Thyroid gland (tissue), 4 donors: ENCODE measurements at regions not wholly inside any gene's neighbourhood (a gene's known extent, or its start where the extent isn't known, plus 50 kb on each side); places are given as distances from the start of the nearest gene placed in this dataset.

Experiments used
- DNase-seq, 2 donors: peaks; one replicate each; pipeline ENCODE4 v3.0.0-alpha.2; 2019
- H3K27ac ChIP-seq, 3 donors: fragments of 200-600 bp; sonication (generic); 1 replicate in 2 of 3; 2 replicates in 1 of 3; pipeline ENCODE4 v1.5.1; 2016 to 2019; ENCODE audit warnings: mild to moderate bottlenecking in 1 of 3, moderate library complexity in 1 of 3
- H3K27me3 ChIP-seq: fragments of 200-600 bp; sonication (generic); one replicate; pipeline ENCODE4 v1.5.1; 2019
- H3K36me3 ChIP-seq, 2 donors: fragments of 200-600 bp; sonication (generic); one replicate each; pipeline ENCODE4 v1.5.1; 2016 to 2019
- H3K4me1 ChIP-seq, 2 donors: fragments of 200-600 bp; sonication (generic); one replicate each; pipeline ENCODE4 v1.5.1; 2017 to 2019
- H3K4me3 ChIP-seq, 3 donors: fragments of 200-600 bp; sonication (generic); replicated peaks in 1 of 3; 1 replicate in 2 of 3; 2 replicates in 1 of 3; pipeline ENCODE4 v1.5.1; 2016; ENCODE audit warnings: mild to moderate bottlenecking in 1 of 3
- H3K9me3 ChIP-seq: fragments of 200-600 bp; sonication (generic); one replicate; pipeline ENCODE4 v1.5.1; 2017
- CTCF ChIP-seq, 6 experiments: fragments of 200-600 bp in 3 of 6; fragments of 450-650 bp in 3 of 6; sonication (generic) in 3 of 6; IDR thresholded peaks; one replicate each; pipeline ENCODE4 v1.5.1; 2016 to 2019; ENCODE audit warnings: antibody characterized with exemption in 6 of 6, mild to moderate bottlenecking in 2 of 6, inconsistent platforms in 1 of 6, moderate library complexity in 1 of 6
- POLR2A ChIP-seq, 2 donors: fragments of 450-650 bp; IDR thresholded peaks; one replicate each; pipeline ENCODE4 v1.6.1; 2017; ENCODE audit warnings: antibody characterized with exemption in 2 of 2, mild to moderate bottlenecking in 2 of 2, moderate library complexity in 1 of 2
- WGBS, 2 donors: methylation state at CpG; one replicate each; pipeline ENCODE4 v1.1.5; 2017; 5-methylcytosine and 5-hydroxymethylcytosine counted together
- intact Hi-C: fragments of 100-400 bp; cut with DNase I; formaldehyde crosslinking; loops from one replicate; pipeline ENCODE4 v1.15.1; 2023

GRCh38 chr2:122055521-122055931 is 300.1 kb downstream of the TSN start:
- no peak for TF ChIP-seq POLR2A (IDR thresholded peaks at IDR 0.05)
- Histone ChIP-seq H3K36me3 (no peaks in the 10 kb centered on the region), H3K9me3 (no peaks in the 10 kb centered on the region), H3K4me3 (no peak overlapping the region), H3K27ac (no peak overlapping the region), H3K27me3 (no peaks in the 10 kb centered on the region), H3K4me1 (no peaks in the 10 kb centered on the region)
- 29 to 46% methylated on average over 4 of the region's 4 CpGs for WGBS, 2 donors
- intact Hi-C loops, result no loop called here
- no peak for DNase-seq

- no peak for TF ChIP-seq CTCF (IDR thresholded peaks at IDR 0.05)
- no peak for TF ChIP-seq POLR2A (IDR thresholded peaks at IDR 0.05)
- Histone ChIP-seq H3K9me3 (no peaks in the 10 kb centered on the region), H3K27ac (no peak overlapping the region), H3K4me1 (no peaks in the 10 kb centered on the region), H3K36me3 (no peaks in the 10 kb centered on the region), H3K27me3 (no peaks in the 10 kb centered on the region), H3K4me3 (no peak overlapping the region)
- intact Hi-C loops, result no loop called here
- WGBS, 2 donors, result 83 to 87% methylated on average over 2 of the region's 2 CpGs
- DNase-seq, result no peak
Measured at GRCh38 chr2:122056853-122057252, 301.4 kb downstream of the TSN start.

- Histone ChIP-seq H3K36me3 (no peaks in the 10 kb centered on the region), H3K27me3 (no peaks in the 10 kb centered on the region), H3K4me1 (no peaks in the 10 kb centered on the region), H3K27ac (no peak overlapping the region), H3K9me3 (no peaks in the 10 kb centered on the region), H3K4me3 (no peak overlapping the region)
- DNase-seq, result no peak
- no peak for TF ChIP-seq POLR2A (IDR thresholded peaks at IDR 0.05)
- no peak for TF ChIP-seq CTCF (IDR thresholded peaks at IDR 0.05)
- intact Hi-C loops, result no loop called here
- 55 to 63% methylated on average over 2 of the region's 2 CpGs for WGBS, 2 donors
Measured at GRCh38 chr2:122061206-122061605, 305.8 kb downstream of the TSN start.

GRCh38 chr2:122061831-122062230 is 306.4 kb downstream of the TSN start:
- 82 to 87% methylated on average over 2 of the region's 2 CpGs for WGBS, 2 donors
- intact Hi-C loops, result no loop called here
- Histone ChIP-seq H3K27ac (no peak overlapping the region), H3K36me3 (no peaks in the 10 kb centered on the region), H3K4me1 (no peaks in the 10 kb centered on the region), H3K4me3 (no peak overlapping the region), H3K9me3 (no peaks in the 10 kb centered on the region), H3K27me3 (no peaks in the 10 kb centered on the region)
- no peak for DNase-seq
- no peak for TF ChIP-seq POLR2A (IDR thresholded peaks at IDR 0.05)
- no peak for TF ChIP-seq CTCF (IDR thresholded peaks at IDR 0.05)

GRCh38 chr2:122062506-122062905 is 307.1 kb downstream of the TSN start:
- no peaks in the 10 kb centered on the region for H3K36me3 ChIP-seq
- intact Hi-C loops, result no loop called here
- no peak for TF ChIP-seq CTCF (IDR thresholded peaks at IDR 0.05)
- no peak for TF ChIP-seq POLR2A (IDR thresholded peaks at IDR 0.05)
- no peak overlapping the region for H3K4me3 ChIP-seq
- H3K4me1 ChIP-seq, result no peaks in the 10 kb centered on the region
- no peak overlapping the region for H3K27ac ChIP-seq
- no peaks in the 10 kb centered on the region for H3K27me3 ChIP-seq
- no peaks in the 10 kb centered on the region for H3K9me3 ChIP-seq
- WGBS, 2 donors, result 61 to 69% methylated on average over 4 of the region's 4 CpGs
- DNase-seq, result no peak

- no peak for TF ChIP-seq POLR2A (IDR thresholded peaks at IDR 0.05)
- TF ChIP-seq CTCF (IDR thresholded peaks at IDR 0.05), result no peak
- DNase-seq, result no peak
Measured at GRCh38 chr2:122063716-122064115, 308.3 kb downstream of the TSN start.

More at GRCh38 chr2:122063716-122064115, 308.3 kb downstream of the TSN start:
- Histone ChIP-seq H3K36me3 (no peaks in the 10 kb centered on the region), H3K4me1 (no peaks in the 10 kb centered on the region), H3K4me3 (no peak overlapping the region), H3K27me3 (no peaks in the 10 kb centered on the region), H3K27ac (no peak overlapping the region), H3K9me3 (no peaks in the 10 kb centered on the region)
- intact Hi-C loops, result no loop called here
- 85 to 91% methylated on average over 3 of the region's 3 CpGs for WGBS, 2 donors
